Activated CD4-positive, alpha-beta memory T cell treated with anti-CD3 and anti-CD28 coated beads for 36 hours (primary cell): ENCODE measurements at regions not wholly inside any gene's neighbourhood (a gene's known extent, or its start where the extent isn't known, plus 50 kb on each side); places are given as distances from the start of the nearest gene placed in this dataset.

Experiments used
- CTCF ChIA-PET: fragments of 350-600 bp; sonication (Branson Sonifier 250); formaldehyde crosslinking; loops from one replicate; lab custom pipeline; 2021; ENCODE audit warnings: antibody characterized with exemption, inconsistent platforms; lab: Charles Lee
- POLR2A ChIA-PET: fragments of 350-600 bp; sonication (Branson Sonifier 250); formaldehyde crosslinking; loops from one replicate; lab custom pipeline; 2021; ENCODE audit warnings: antibody characterized with exemption; lab: Charles Lee
- DNase-seq: peaks from one replicate; pipeline ENCODE4 v3.0.0-alpha.2; 2020
- H3K27ac Mint-ChIP-seq: one replicate; pipeline ENCODE4 v1.8.0; 2021; ENCODE audit warnings: mixed read lengths
- H3K27me3 Mint-ChIP-seq: one replicate; pipeline ENCODE4 v1.8.0; 2021; ENCODE audit warnings: mixed read lengths
- H3K36me3 Mint-ChIP-seq: one replicate; pipeline ENCODE4 v1.8.0; 2021; ENCODE audit warnings: mixed read lengths
- H3K4me1 Mint-ChIP-seq: one replicate; pipeline ENCODE4 v1.8.0; 2021; ENCODE audit warnings: low read depth, mixed read lengths
- H3K4me3 Mint-ChIP-seq: one replicate; pipeline ENCODE4 v1.8.0; 2021; ENCODE audit warnings: mild to moderate bottlenecking, mixed read lengths
- H3K9me3 Mint-ChIP-seq: one replicate; pipeline ENCODE4 v1.8.0; 2021; ENCODE audit warnings: mixed read lengths
- intact Hi-C: fragments of 100-400 bp; cut with micrococcal nuclease; formaldehyde crosslinking; loops from one replicate; pipeline ENCODE4 v1.15.1; 2023

DNA sequence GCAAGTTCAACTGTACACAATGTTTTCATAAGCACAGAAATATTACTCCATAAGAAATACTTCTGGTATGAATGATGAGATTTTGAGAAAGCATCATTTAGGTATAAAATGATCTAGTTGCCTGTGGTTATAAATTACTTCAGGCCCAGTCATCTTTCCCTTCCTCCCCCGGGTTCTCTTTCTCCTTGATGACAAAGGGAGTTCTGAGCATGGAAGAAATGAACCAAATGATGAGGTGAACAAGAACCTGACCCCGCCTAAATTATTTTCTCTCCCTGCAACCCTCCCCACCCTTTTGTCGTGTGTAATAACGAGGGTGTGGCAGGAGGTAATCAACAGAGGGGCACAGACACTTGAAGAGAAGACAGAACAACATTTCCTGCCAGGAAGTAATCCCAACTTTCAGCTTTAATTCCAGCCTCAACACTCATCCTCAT lies 319.6 kb upstream of the SP8 start:
- intact Hi-C loops = no loop called here
- Mint-ChIP-seq H3K27ac (no peak overlapping the region), H3K36me3 (no peaks in the 10 kb centered on the region), H3K27me3 (peaks cover 4% of the 10 kb centered on the region), H3K4me1 (no peaks in the 10 kb centered on the region), H3K4me3 (no peak overlapping the region), H3K9me3 (no peaks in the 10 kb centered on the region)
- DNase-seq = no peak
- CTCF ChIA-PET = interaction anchor here (0.6 kb wide), 1 partner anchor 226 kb away, joined by 4 read pairs; no protein-coding TSS in a partner anchor
- POLR2A ChIA-PET = no interaction called here

DNA sequence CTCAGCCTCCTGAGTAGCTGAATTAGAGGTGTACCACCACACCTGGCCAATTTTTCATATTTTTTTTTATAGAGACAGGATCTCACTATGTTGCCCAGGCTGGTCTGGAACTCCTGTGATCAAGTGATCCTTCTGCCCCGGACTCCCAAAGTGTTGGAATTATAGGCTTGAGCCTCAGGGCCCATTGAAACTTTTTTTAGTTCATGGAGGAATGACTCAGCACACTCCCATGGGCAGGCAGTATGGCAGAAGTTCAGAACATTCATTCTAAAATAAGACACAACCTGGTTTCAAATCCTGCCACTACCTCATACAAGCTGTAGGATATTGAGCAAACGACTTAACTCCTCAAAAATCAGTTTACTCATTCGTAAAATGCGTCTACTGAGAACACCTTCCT lies 320.4 kb upstream of the SP8 start:
- intact Hi-C loops = no loop called here
- Mint-ChIP-seq H3K4me1 (no peaks in the 10 kb centered on the region), H3K36me3 (no peaks in the 10 kb centered on the region), H3K27ac (no peak overlapping the region), H3K27me3 (peaks cover 7% of the 10 kb centered on the region), H3K4me3 (no peak overlapping the region), H3K9me3 (no peaks in the 10 kb centered on the region)
- ChIA-PET POLR2A (no interaction called here), CTCF (no interaction called here)
- DNase-seq = no peak

DNA sequence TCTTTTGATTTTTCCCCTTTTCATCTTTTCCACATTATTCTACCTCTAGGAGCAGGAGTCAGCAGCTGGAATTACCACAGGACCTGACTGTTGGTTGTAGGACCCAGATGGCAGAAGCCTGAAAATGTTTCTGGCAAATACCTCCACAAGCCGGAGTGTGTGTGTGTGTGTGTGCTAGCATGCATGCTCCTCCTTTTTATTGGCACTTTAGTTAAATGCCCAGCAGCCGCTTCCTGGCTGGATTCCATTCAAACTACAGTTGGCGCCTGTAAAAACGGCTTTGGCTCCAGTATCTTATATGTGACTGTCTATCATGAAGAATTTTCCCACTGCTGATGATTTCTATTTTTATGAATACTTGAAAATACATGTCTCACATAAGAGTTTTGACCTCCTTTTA lies 319.7 kb upstream of the SP4 start:
- no peak overlapping the region for H3K4me3 Mint-ChIP-seq
- H3K27me3 Mint-ChIP-seq = peaks cover 6% of the 10 kb centered on the region
- H3K27ac Mint-ChIP-seq = no peak overlapping the region
- H3K9me3 Mint-ChIP-seq = no peaks in the 10 kb centered on the region
- ChIA-PET POLR2A (no interaction called here), CTCF (no interaction called here)
- DNase-seq = no peak
- intact Hi-C loops = no loop called here
- H3K4me1 Mint-ChIP-seq = no peaks in the 10 kb centered on the region
- no peaks in the 10 kb centered on the region for H3K36me3 Mint-ChIP-seq

DNA sequence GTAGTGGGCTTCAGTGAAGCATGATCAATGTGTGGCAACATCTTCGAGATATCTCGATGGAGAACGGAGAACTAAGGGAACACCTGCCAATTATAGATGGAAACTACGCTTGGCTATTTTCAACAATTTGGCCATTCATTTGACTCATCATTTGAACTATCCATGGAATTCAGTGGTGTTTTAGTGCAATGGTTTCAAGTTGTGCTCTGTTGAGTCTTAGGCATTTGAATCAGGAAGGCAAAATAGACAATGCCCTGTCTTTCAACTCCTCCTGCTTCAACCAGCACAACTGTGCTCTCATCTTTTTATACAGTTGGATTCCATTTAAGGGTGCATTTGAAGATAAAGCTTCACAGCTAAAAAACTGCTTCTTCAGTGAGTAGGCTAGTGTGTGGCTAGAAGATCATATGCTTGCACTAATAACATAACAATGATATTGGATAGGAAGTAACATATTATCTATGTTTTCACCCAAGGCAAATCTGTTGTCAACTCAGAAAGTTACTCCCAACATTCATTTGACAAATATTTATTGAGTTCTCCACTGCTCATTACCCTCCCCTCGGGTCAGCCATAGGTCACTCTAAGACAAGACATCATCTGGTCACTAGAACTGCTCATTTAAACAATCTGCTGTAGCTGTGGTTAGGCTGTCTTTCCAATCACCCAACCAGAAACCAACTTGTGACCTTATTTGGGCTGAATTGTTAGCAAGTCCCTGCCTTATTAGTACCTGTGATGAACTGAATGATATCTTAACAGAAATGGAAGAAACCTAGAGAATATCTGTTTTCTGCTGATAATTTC lies 314.1 kb upstream of the SP4 start:
- ChIA-PET CTCF (no interaction called here), POLR2A (no interaction called here)
- DNase-seq = no peak
- Mint-ChIP-seq H3K4me3 (no peak overlapping the region), H3K9me3 (no peaks in the 10 kb centered on the region), H3K36me3 (no peaks in the 10 kb centered on the region), H3K4me1 (no peaks in the 10 kb centered on the region), H3K27me3 (peaks cover 9% of the 10 kb centered on the region), H3K27ac (no peak overlapping the region)
- intact Hi-C loops = no loop called here

DNA sequence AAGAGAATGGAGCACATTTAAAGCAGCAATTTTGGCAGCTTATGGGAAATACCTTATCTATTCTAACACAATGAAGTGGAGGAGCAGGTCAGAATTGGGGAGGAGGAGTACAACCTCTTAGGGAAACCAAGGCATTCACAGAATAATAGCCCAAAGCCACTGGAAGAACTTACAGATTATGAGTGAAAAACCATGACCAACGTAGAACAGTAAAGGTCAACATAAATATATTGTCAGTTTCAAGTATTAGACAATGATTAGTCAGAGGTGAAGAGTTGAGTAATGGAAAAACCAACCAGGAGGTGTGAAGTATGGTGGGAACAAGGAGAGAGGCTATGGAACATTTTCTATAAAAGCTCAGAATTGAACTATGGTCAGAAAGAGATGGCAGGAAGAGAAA lies 304.3 kb upstream of the SP4 start:
- intact Hi-C loops = no loop called here
- H3K4me3 Mint-ChIP-seq = no peak overlapping the region
- H3K36me3 Mint-ChIP-seq = no peaks in the 10 kb centered on the region
- peaks cover 5% of the 10 kb centered on the region for H3K27me3 Mint-ChIP-seq
- H3K4me1 Mint-ChIP-seq = no peaks in the 10 kb centered on the region
- POLR2A ChIA-PET = no interaction called here
- no peak overlapping the region for H3K27ac Mint-ChIP-seq
- no peaks in the 10 kb centered on the region for H3K9me3 Mint-ChIP-seq
- no peak for DNase-seq
- CTCF ChIA-PET = no interaction called here

DNA sequence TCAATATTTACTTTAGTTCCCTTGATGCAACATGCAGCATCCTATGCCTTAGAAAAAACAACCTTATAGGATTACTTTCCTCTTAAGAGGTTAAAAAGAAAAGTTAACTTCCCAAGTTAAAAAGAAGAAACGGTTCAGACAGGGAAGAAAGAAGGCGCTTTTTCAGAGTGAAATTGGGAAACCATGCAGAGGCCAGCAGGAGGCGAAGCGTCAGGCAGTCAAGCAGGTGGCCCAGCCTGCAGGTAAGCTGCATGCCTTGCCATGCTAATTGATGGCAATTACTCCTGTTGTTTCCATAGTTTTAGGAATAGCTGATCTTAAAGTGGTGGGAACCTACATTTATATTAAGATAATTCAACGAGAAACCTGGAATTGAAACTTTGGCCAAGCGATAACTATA lies 302.6 kb upstream of the SP4 start:
- ChIA-PET CTCF (no interaction called here), POLR2A (no interaction called here)
- no peaks in the 10 kb centered on the region for H3K36me3 Mint-ChIP-seq
- H3K27ac Mint-ChIP-seq = no peak overlapping the region
- no peaks in the 10 kb centered on the region for H3K4me1 Mint-ChIP-seq
- H3K9me3 Mint-ChIP-seq = no peaks in the 10 kb centered on the region
- intact Hi-C loops = no loop called here
- no peak for DNase-seq
- H3K4me3 Mint-ChIP-seq = no peak overlapping the region
- peaks cover 11% of the 10 kb centered on the region for H3K27me3 Mint-ChIP-seq

DNA sequence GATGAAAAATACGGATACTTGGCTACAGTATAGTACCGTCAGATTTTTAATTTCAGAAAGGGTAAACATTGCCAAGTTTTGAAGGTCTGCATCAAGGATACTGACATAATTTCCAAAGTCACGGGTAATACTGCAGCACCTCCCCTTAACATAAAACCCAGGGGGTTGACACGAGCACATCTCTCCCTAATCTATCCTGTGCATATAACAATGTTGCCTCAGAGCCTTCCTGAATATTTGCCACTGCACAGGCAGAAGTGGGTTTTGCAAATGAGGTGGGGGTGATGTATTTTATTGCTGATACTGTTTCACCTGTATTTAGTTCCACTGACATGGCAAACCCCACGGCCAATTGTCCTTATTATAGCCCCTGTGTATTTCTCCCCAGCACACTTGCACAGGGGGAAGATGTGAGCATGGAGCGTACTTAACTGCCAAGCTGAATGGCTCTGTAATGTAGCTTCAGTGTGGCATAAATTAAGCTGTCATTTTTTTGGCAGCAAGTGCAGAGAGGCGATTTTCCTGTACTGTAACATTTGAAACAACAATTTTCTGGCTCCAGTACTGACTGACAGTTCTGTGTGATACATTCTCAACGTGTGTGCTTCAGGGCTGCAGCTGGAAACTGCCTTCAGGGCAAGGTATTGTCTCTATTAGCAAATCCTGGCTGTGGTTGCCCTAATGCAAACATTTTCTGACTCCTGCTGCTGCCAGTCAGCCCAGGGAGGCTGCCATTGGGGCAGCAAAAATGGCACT lies 299.6 kb upstream of the SP4 start:
- POLR2A ChIA-PET = no interaction called here
- no peaks in the 10 kb centered on the region for H3K9me3 Mint-ChIP-seq
- intact Hi-C loops = no loop called here
- no peak overlapping the region for H3K27ac Mint-ChIP-seq
- H3K36me3 Mint-ChIP-seq = no peaks in the 10 kb centered on the region
- peaks cover 15% of the 10 kb centered on the region for H3K27me3 Mint-ChIP-seq
- CTCF ChIA-PET = interaction anchor here (0.6 to 0.9 kb wide), 2 partner anchors 225 to 1374 kb away, joined by 3 to 4 read pairs; no protein-coding TSS in a partner anchor
- no peak for DNase-seq
- no peak overlapping the region for H3K4me3 Mint-ChIP-seq
- H3K4me1 Mint-ChIP-seq = no peaks in the 10 kb centered on the region

DNA sequence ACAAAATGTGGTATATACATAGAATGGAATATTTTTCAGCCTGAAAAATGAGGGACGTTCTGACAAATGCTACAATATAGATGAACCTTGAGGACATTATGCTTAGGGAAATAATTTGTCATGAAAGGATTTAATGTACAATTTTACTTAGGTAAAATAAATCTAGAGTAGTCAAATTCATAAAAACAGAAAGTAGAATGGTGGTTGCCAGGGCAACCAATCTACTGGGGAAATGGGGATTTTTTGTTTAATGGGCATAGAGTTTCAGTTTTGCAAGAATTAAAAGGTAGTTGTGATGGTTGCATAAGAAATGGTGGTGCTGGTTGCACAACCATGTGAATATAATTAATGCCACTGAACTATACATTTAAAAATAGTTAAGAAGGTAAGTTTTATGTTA lies 296.0 kb upstream of the SP4 start:
- Mint-ChIP-seq H3K27ac (no peak overlapping the region), H3K36me3 (no peaks in the 10 kb centered on the region), H3K4me3 (no peak overlapping the region), H3K4me1 (no peaks in the 10 kb centered on the region), H3K9me3 (peaks cover 6% of the 10 kb centered on the region), H3K27me3 (peaks cover 14% of the 10 kb centered on the region)
- CTCF ChIA-PET = no interaction called here
- DNase-seq = no peak
- intact Hi-C loops = no loop called here
- POLR2A ChIA-PET = no interaction called here

DNA sequence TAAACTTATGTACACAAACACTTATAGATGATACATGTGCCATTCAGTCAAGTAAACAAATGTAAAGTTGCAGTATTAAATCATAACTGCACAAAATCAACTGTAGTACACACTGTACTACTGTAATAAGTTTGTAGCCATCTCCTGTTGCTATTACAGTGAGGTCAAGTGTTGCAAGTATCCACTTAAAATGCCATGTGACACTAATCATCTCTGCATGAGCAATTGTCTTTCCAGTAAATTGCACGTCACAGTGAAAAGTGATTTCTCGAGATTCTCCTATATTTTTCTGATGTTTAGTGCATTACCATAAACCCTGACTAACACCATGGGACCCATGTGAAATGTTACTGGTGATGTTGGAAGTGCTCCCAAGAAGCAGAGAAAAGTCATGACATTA lies 293.3 kb upstream of the SP4 start:
- no peak overlapping the region for H3K4me3 Mint-ChIP-seq
- H3K27me3 Mint-ChIP-seq = peaks cover 7% of the 10 kb centered on the region
- H3K27ac Mint-ChIP-seq = no peak overlapping the region
- no peak for DNase-seq
- H3K36me3 Mint-ChIP-seq = no peaks in the 10 kb centered on the region
- POLR2A ChIA-PET = no interaction called here
- CTCF ChIA-PET = interaction anchor here (0.7 kb wide), 1 partner anchor 68 kb away, joined by 6 read pairs; no protein-coding TSS in a partner anchor
- peaks cover 6% of the 10 kb centered on the region for H3K9me3 Mint-ChIP-seq
- H3K4me1 Mint-ChIP-seq = no peaks in the 10 kb centered on the region
- intact Hi-C loops = no loop called here

DNA sequence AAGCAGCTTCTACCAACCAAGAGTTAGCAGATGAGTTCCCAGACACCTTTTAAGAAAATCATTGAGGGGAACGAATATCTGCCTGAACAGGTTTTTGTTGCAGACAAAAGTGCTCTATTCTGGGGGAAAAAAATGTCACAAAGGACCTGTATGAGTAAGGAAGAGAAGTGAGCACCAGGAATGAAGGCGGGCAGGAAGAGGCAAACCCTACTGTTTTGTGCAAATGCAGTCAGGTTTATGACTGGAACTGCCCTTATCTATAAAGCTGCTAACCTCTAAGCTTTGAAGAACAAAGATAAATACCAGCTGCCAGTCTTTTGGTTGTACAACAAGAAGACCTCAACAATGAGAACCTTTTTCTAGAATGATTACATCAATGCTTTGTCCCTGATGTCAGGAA lies 292.4 kb upstream of the SP4 start:
- peaks cover 6% of the 10 kb centered on the region for H3K9me3 Mint-ChIP-seq
- no peak overlapping the region for H3K4me3 Mint-ChIP-seq
- intact Hi-C loops = no loop called here
- peaks cover 4% of the 10 kb centered on the region for H3K27me3 Mint-ChIP-seq
- no peaks in the 10 kb centered on the region for H3K4me1 Mint-ChIP-seq
- CTCF ChIA-PET = interaction anchor here (0.7 kb wide), 1 partner anchor 67 kb away, joined by 6 read pairs; no protein-coding TSS in a partner anchor
- no peak overlapping the region for H3K27ac Mint-ChIP-seq
- POLR2A ChIA-PET = no interaction called here
- no peaks in the 10 kb centered on the region for H3K36me3 Mint-ChIP-seq
- no peak for DNase-seq

DNA sequence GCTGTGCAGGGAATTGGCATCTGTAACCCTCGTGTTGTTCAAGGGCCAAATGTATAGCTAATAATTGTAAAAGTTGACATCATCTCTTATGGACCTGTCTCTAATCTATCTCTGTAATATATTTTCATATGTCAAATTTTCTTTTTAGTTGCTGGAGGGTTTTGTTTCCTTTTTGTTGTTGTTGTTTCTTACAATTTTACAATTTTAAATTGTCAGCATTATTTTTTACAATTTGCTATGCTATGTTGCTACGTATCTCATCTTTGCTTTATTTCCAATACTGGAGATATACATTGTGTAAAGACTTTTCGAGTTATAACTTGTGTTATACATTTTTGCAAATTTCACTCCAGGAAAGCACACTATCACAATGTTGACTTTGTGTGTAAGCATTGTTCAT lies 290.2 kb upstream of the SP4 start:
- H3K36me3 Mint-ChIP-seq = no peaks in the 10 kb centered on the region
- H3K4me3 Mint-ChIP-seq = no peak overlapping the region
- DNase-seq = no peak
- POLR2A ChIA-PET = no interaction called here
- no peaks in the 10 kb centered on the region for H3K4me1 Mint-ChIP-seq
- intact Hi-C loops = no loop called here
- peaks cover 6% of the 10 kb centered on the region for H3K9me3 Mint-ChIP-seq
- CTCF ChIA-PET = no interaction called here
- H3K27me3 Mint-ChIP-seq = peaks cover 2% of the 10 kb centered on the region
- no peak overlapping the region for H3K27ac Mint-ChIP-seq

DNA sequence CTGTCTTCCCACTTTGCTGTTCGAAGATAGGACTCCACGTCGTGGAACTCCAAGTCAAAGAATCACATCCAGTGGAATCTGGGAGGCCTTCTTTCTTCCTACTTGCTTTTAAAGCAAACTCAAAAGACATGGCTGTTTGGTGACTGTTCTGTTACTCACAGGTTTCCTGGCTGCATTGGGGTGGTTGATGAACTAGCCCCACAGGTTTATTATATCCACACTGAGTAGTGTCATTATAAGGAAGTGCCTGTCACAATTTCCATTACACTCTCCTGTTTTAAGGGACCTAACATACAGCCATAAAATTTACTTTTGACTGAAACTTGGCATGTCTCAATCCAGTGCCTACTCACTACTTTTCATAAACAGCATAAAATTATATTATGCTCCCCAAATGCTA lies 287.3 kb upstream of the SP4 start:
- POLR2A ChIA-PET = no interaction called here
- intact Hi-C loops = no loop called here
- H3K27ac Mint-ChIP-seq = no peak overlapping the region
- CTCF ChIA-PET = no interaction called here
- no peak for DNase-seq
- no peaks in the 10 kb centered on the region for H3K36me3 Mint-ChIP-seq
- H3K27me3 Mint-ChIP-seq = peaks cover 2% of the 10 kb centered on the region
- H3K4me3 Mint-ChIP-seq = no peak overlapping the region
- H3K4me1 Mint-ChIP-seq = no peaks in the 10 kb centered on the region
- H3K9me3 Mint-ChIP-seq = no peaks in the 10 kb centered on the region
